Neural crest cell (in vitro differentiated cells): ENCODE measurements at regions not wholly inside any gene's neighbourhood (a gene's known extent, or its start where the extent isn't known, plus 50 kb on each side); places are given as distances from the start of the nearest gene placed in this dataset.

Source experiments
- DNase-seq: peaks from one replicate; pipeline ENCODE4 v3.0.0; 2021; ENCODE audit warnings: low read depth, mixed read lengths, low spot score
- H3K27ac Mint-ChIP-seq: one replicate; pipeline ENCODE4 v1.8.0; 2021; ENCODE audit warnings: mild to moderate bottlenecking, mixed read lengths; ENCODE audit not compliant: unreplicated experiment
- H3K27me3 Mint-ChIP-seq: 2 replicates; pipeline ENCODE4 v1.8.0; 2021; ENCODE audit warnings: low read depth, mild to moderate bottlenecking, mixed read lengths
- H3K36me3 Mint-ChIP-seq: 2 replicates; pipeline ENCODE4 v1.8.0; 2021; ENCODE audit warnings: low read depth, mild to moderate bottlenecking, mixed read lengths
- H3K4me1 Mint-ChIP-seq: 2 replicates; pipeline ENCODE4 v1.8.0; 2021; ENCODE audit warnings: mixed read lengths
- H3K4me3 Mint-ChIP-seq: one replicate; pipeline ENCODE4 v1.8.0; 2021; ENCODE audit warnings: mild to moderate bottlenecking, mixed read lengths
- H3K9me3 Mint-ChIP-seq: 2 replicates; pipeline ENCODE4 v1.8.0; 2021; ENCODE audit warnings: mixed read lengths
- TF ChIP-seq, protein P1 (sequence below): fragments of 200-600 bp; sonication (generic); conservative IDR thresholded peaks from 2 replicates; pipeline ENCODE4 v1.5.0; 2021; ENCODE audit warnings: antibody characterized with exemption, mild to moderate bottlenecking

DNA sequence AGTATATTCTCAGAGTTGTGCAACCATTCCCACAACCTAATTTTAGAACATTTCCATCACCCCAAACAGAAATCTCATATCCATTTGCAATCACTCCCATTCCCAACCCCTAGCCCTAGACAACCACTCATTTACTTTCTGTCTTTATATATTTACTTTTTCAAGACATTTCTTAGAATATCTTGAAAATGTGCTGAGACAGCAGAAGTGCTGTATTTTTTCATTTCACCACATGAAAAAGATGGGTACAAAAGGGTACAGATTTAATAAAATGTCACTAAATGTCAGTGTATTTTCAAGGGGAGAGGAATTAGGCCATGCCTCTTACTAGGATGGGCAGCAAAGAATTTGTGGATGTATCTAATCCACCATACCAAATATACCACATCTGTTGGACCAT, 51.6 kb upstream of the CCDC6 start:
- no peaks in the 10 kb centered on the region for H3K36me3 Mint-ChIP-seq
- no peaks in the 10 kb centered on the region for H3K27me3 Mint-ChIP-seq
- no peaks in the 10 kb centered on the region for H3K4me1 Mint-ChIP-seq
- H3K9me3 Mint-ChIP-seq, result no peaks in the 10 kb centered on the region
- H3K4me3 Mint-ChIP-seq, result no peak overlapping the region
- no peak overlapping the region for H3K27ac Mint-ChIP-seq
- DNase-seq, result no peak
- TF ChIP-seq, protein P1, sequence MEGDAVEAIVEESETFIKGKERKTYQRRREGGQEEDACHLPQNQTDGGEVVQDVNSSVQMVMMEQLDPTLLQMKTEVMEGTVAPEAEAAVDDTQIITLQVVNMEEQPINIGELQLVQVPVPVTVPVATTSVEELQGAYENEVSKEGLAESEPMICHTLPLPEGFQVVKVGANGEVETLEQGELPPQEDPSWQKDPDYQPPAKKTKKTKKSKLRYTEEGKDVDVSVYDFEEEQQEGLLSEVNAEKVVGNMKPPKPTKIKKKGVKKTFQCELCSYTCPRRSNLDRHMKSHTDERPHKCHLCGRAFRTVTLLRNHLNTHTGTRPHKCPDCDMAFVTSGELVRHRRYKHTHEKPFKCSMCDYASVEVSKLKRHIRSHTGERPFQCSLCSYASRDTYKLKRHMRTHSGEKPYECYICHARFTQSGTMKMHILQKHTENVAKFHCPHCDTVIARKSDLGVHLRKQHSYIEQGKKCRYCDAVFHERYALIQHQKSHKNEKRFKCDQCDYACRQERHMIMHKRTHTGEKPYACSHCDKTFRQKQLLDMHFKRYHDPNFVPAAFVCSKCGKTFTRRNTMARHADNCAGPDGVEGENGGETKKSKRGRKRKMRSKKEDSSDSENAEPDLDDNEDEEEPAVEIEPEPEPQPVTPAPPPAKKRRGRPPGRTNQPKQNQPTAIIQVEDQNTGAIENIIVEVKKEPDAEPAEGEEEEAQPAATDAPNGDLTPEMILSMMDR, result no peak
